ENCODE measurements at regions not wholly inside any gene's neighbourhood (a gene's known extent, or its start where the extent isn't known, plus 50 kb on each side); places are given as distances from the start of the nearest gene placed in this dataset.

GRCh38 chr22:19610518-19611253, 86.5 kb upstream of the CLDN5 start:
- Mint-ChIP-seq H3K36me3 (no peaks in the 10 kb centered on the region), H3K27ac (peak overlapping the region in 1 of 2 donors; percentile 31)

GRCh38 chr22:19611590-19611989, 87.4 kb upstream of the CLDN5 start:
- H3K9me3 Mint-ChIP-seq: no peaks in the 10 kb centered on the region
- H3K36me3 Mint-ChIP-seq: no peaks in the 10 kb centered on the region
- no peak for ATAC-seq
- DNase-seq (ENCODE audit: low spot score in 2 of 2): no peak
- H3K27ac Mint-ChIP-seq: no peak overlapping the region

More at GRCh38 chr22:19610518-19611253, 86.5 kb upstream of the CLDN5 start:
- H3K9me3 Mint-ChIP-seq: no peaks in the 10 kb centered on the region
- DNase-seq (ENCODE audit: low spot score in 2 of 2) (peak; percentile 17 to 76), ATAC-seq (peak; percentile 59 to 83)

GRCh38 chr22:19612866-19613572, 88.8 kb upstream of the CLDN5 start:
- no peaks in the 10 kb centered on the region for H3K9me3 Mint-ChIP-seq
- ATAC-seq: no peak
- no peak overlapping the region for H3K27ac Mint-ChIP-seq

GRCh38 chr22:19614536-19614863, 90.3 kb upstream of the CLDN5 start:
- DNase-seq (ENCODE audit: low spot score in 2 of 2) (no peak), ATAC-seq (no peak)
- Mint-ChIP-seq H3K36me3 (no peaks in the 10 kb centered on the region), H3K9me3 (no peaks in the 10 kb centered on the region), H3K27ac (no peak overlapping the region)

More at GRCh38 chr22:19612866-19613572, 88.8 kb upstream of the CLDN5 start:
- no peak for DNase-seq (ENCODE audit: low spot score in 2 of 2)
- H3K36me3 Mint-ChIP-seq: no peaks in the 10 kb centered on the region

- DNase-seq (ENCODE audit: low spot score in 2 of 2) (no peak), ATAC-seq (no peak)
- no peak overlapping the region for H3K27ac Mint-ChIP-seq
- no peaks in the 10 kb centered on the region for H3K36me3 Mint-ChIP-seq
- no peaks in the 10 kb centered on the region for H3K9me3 Mint-ChIP-seq
These were observed 90.8 kb upstream of the CLDN5 start for GRCh38 chr22:19615001-19615461.

GRCh38 chr22:19615867-19616581, 91.8 kb upstream of the CLDN5 start:
- H3K36me3 Mint-ChIP-seq: no peaks in the 10 kb centered on the region
- DNase-seq (ENCODE audit: low spot score in 2 of 2) (no peak), ATAC-seq (no peak)
- H3K9me3 Mint-ChIP-seq: no peaks in the 10 kb centered on the region
- H3K27ac Mint-ChIP-seq: no peak overlapping the region

GRCh38 chr22:19619144-19620009, 94.9 kb upstream of the SEPTIN5 start:
- H3K36me3 Mint-ChIP-seq: no peaks in the 10 kb centered on the region
- peak overlapping the region; percentile 73 to 91 for H3K27ac Mint-ChIP-seq
- no peak for DNase-seq (ENCODE audit: low spot score in 2 of 2)
- no peaks in the 10 kb centered on the region for H3K9me3 Mint-ChIP-seq
- ATAC-seq: no peak

GRCh38 chr22:19620742-19621371, 93.4 kb upstream of the SEPTIN5 start:
- ATAC-seq (no peak), DNase-seq (ENCODE audit: low spot score in 2 of 2) (no peak)
- Mint-ChIP-seq H3K9me3 (no peaks in the 10 kb centered on the region), H3K36me3 (no peaks in the 10 kb centered on the region), H3K27ac (no peak overlapping the region)

GRCh38 chr22:19621373-19622060, 92.8 kb upstream of the SEPTIN5 start:
- no peak overlapping the region for H3K27ac Mint-ChIP-seq
- DNase-seq (ENCODE audit: low spot score in 2 of 2) (no peak), ATAC-seq (no peak)
- no peaks in the 10 kb centered on the region for H3K9me3 Mint-ChIP-seq
- H3K36me3 Mint-ChIP-seq: no peaks in the 10 kb centered on the region

- DNase-seq (ENCODE audit: low spot score in 2 of 2): no peak
- Mint-ChIP-seq H3K9me3 (no peaks in the 10 kb centered on the region), H3K27ac (no peak overlapping the region), H3K36me3 (no peaks in the 10 kb centered on the region)
- ATAC-seq: no peak
These were observed 92.3 kb upstream of the SEPTIN5 start for GRCh38 chr22:19622061-19622441.

GRCh38 chr22:19625331-19626041, 88.8 kb upstream of the SEPTIN5 start:
- ATAC-seq (no peak), DNase-seq (ENCODE audit: low spot score in 2 of 2) (no peak)
- Mint-ChIP-seq H3K36me3 (no peaks in the 10 kb centered on the region), H3K9me3 (no peaks in the 10 kb centered on the region), H3K27ac (no peak overlapping the region)

- ATAC-seq: no peak
- no peak overlapping the region for H3K27ac Mint-ChIP-seq
- H3K36me3 Mint-ChIP-seq: no peaks in the 10 kb centered on the region
- H3K9me3 Mint-ChIP-seq: no peaks in the 10 kb centered on the region
- no peak for DNase-seq (ENCODE audit: low spot score in 2 of 2)
These were observed 88.2 kb upstream of the SEPTIN5 start for GRCh38 chr22:19626042-19626587.

GRCh38 chr22:19626666-19627065, 87.6 kb upstream of the SEPTIN5 start:
- Mint-ChIP-seq H3K36me3 (no peaks in the 10 kb centered on the region), H3K9me3 (no peaks in the 10 kb centered on the region), H3K27ac (no peak overlapping the region)
- ATAC-seq (no peak), DNase-seq (ENCODE audit: low spot score in 2 of 2) (no peak)

GRCh38 chr22:19628038-19628776, 86.1 kb upstream of the SEPTIN5 start:
- H3K27ac Mint-ChIP-seq: no peak overlapping the region
- no peaks in the 10 kb centered on the region for H3K36me3 Mint-ChIP-seq
- DNase-seq (ENCODE audit: low spot score in 2 of 2) (no peak), ATAC-seq (no peak)
- no peaks in the 10 kb centered on the region for H3K9me3 Mint-ChIP-seq
